HL-60 (cell line): ENCODE measurements at regions not wholly inside any gene's neighbourhood (a gene's known extent, or its start where the extent isn't known, plus 50 kb on each side); places are given as distances from the start of the nearest gene placed in this dataset.

ENCODE experiments used
- GABPA ChIP-seq: IDR thresholded peaks from 2 replicates; pipeline ENCODE4 v1.6.1; 2012; ENCODE audit warnings: low read depth
- POLR2AphosphoS5 ChIP-seq: IDR thresholded peaks from 2 replicates; pipeline ENCODE4 v1.6.1; 2012; ENCODE audit warnings: low read depth
- SPI1 ChIP-seq: IDR thresholded peaks from 2 replicates; pipeline ENCODE4 v1.6.1; 2012; ENCODE audit warnings: low read depth, mild to moderate bottlenecking, borderline replicate concordance
- TF ChIP-seq, protein P1 (sequence below): IDR thresholded peaks from one replicate; pipeline ENCODE4 v1.5.1; 2011; ENCODE audit warnings: low read length, control low read depth, inconsistent platforms; ENCODE audit not compliant: insufficient read depth

GRCh38 chr11:69355346-69355940 is 61.5 kb downstream of the MYEOV start:
- TF ChIP-seq, protein P1, sequence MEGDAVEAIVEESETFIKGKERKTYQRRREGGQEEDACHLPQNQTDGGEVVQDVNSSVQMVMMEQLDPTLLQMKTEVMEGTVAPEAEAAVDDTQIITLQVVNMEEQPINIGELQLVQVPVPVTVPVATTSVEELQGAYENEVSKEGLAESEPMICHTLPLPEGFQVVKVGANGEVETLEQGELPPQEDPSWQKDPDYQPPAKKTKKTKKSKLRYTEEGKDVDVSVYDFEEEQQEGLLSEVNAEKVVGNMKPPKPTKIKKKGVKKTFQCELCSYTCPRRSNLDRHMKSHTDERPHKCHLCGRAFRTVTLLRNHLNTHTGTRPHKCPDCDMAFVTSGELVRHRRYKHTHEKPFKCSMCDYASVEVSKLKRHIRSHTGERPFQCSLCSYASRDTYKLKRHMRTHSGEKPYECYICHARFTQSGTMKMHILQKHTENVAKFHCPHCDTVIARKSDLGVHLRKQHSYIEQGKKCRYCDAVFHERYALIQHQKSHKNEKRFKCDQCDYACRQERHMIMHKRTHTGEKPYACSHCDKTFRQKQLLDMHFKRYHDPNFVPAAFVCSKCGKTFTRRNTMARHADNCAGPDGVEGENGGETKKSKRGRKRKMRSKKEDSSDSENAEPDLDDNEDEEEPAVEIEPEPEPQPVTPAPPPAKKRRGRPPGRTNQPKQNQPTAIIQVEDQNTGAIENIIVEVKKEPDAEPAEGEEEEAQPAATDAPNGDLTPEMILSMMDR: no peak
- TF ChIP-seq GABPA (no peak), POLR2AphosphoS5 (no peak), SPI1 (no peak)
